Muscle layer of duodenum (tissue), 2 donors: ENCODE measurements at regions not wholly inside any gene's neighbourhood (a gene's known extent, or its start where the extent isn't known, plus 50 kb on each side); places are given as distances from the start of the nearest gene placed in this dataset.
"Not testable (repeated sequence)": the region's sequence is repeated elsewhere in the genome, so short reads cannot be mapped to it uniquely, and the experiment has no call there.

Source experiments
- H3K27ac ChIP-seq: one replicate; pipeline ENCODE4 v1.7.0; 2013; ENCODE audit warnings: mild to moderate bottlenecking, low read length
- H3K27me3 ChIP-seq: one replicate; pipeline ENCODE4 v1.7.0; 2013; ENCODE audit warnings: low read depth, mild to moderate bottlenecking, control low read depth, low read length
- H3K36me3 ChIP-seq, 2 donors: one replicate each; pipeline ENCODE4 v1.7.0; 2013; ENCODE audit warnings: low read length in 2 of 2, control low read depth in 1 of 2, mild to moderate bottlenecking in 1 of 2; ENCODE audit not compliant: insufficient read depth in 2 of 2, control insufficient read depth in 1 of 2
- H3K4me1 ChIP-seq, 2 donors: one replicate each; pipeline ENCODE4 v1.7.0; 2013; ENCODE audit warnings: low read length in 2 of 2, mild to moderate bottlenecking in 2 of 2, control low read depth in 1 of 2, moderate library complexity in 1 of 2; ENCODE audit not compliant: insufficient read depth in 2 of 2, control insufficient read depth in 1 of 2
- H3K4me3 ChIP-seq, 2 donors: one replicate each; pipeline ENCODE4 v1.7.0; 2013; ENCODE audit warnings: low read length in 2 of 2, low read depth in 1 of 2, mild to moderate bottlenecking in 1 of 2
- H3K9me3 ChIP-seq, 2 donors: one replicate each; pipeline ENCODE4 v1.7.0; 2013; ENCODE audit warnings: low read length in 2 of 2, control low read depth in 1 of 2, mild to moderate bottlenecking in 1 of 2; ENCODE audit not compliant: control insufficient read depth in 1 of 2
- donor health status: healthy.

DNA sequence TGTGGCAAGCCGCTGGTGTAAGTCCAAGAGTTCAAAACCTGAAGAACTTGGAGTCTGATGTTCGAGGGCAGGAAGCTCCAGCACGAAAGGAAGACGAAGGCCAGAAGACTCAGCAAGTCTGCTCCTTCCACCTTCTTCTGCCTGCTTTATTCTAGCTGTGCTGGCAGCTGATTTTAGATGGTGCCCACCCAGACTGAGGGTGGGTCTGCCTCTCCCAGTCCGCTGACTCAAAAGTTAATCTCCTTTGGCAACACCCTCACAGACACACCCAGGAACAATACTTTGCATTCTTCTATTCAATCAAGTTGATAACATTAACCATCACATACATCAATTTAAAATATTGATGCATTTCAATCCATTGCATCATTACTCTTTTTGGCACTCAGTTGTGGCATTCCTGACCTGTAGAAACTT, 373.1 kb downstream of the CDH10 start:
- not testable (repeated sequence) for H3K27ac ChIP-seq, H3K27me3 ChIP-seq, H3K9me3 ChIP-seq, H3K4me3 ChIP-seq, H3K36me3 ChIP-seq, H3K4me1 ChIP-seq

DNA sequence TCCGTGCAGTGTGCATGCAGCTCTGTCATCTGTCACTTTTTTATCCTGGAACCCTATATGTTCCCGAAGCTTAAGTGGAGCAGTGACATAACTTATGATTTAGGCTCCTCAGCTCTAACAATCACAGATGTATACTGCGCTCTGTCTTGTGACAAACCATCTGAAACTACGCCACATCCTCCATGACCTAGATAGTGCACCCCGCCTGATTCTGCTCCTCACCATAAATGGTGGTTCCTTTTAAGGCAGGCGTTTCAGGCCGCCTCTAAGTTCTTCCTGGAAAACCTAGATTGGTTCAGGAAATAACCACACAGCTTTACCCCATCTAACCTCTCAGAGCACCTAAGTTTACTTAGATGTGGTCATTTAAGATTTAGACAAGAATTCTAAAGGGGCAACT, 372.0 kb downstream of the CDH10 start:
- Histone ChIP-seq H3K9me3 (no peaks in the 10 kb centered on the region), H3K27me3 (no peaks in the 10 kb centered on the region), H3K4me1 (no peaks in the 10 kb centered on the region), H3K36me3 (no peaks in the 10 kb centered on the region), H3K4me3 (no peak overlapping the region), H3K27ac (no peak overlapping the region)

DNA sequence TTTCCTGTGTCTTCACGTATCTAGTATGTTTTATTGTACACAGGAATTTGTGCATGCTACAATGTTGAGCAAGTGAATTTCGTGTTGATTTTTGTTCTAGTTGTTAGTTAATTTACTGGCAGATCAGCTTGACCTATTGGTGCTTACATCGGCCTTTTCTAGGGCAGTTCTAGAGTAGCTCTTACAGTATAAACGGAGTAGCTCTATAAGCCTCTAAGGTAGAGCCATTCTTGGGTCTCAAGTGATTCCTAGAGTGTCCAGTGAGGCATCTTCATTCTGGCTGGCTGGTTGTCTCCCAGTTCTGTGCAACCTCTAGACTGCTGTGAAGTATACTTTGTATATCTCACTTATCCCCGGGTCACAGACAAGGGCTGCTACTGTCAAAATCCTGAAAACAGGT, 364.6 kb downstream of the CDH10 start:
- H3K27ac ChIP-seq = no peak overlapping the region
- no peaks in the 10 kb centered on the region for H3K9me3 ChIP-seq
- H3K27me3 ChIP-seq = no peaks in the 10 kb centered on the region
- no peak overlapping the region for H3K4me3 ChIP-seq
- H3K4me1 ChIP-seq = no peaks in the 10 kb centered on the region
- H3K36me3 ChIP-seq = no peaks in the 10 kb centered on the region

DNA sequence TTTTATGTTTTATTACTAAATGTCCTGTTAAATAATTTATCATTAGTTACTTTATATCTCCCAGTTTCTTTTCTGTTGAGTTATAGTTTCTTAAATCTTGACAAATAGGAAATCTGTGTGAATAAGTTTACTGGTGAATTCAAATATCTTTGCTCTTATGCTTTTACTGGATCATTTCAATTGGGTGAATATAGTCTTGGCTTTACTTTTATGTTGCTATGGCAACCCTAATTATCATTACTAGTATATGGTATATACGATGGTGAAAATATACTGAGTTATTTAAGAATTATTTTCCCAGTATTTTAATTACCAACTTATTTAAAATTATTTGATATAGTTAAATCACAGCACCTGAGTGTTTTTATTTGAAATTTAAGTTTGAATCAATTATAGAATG, 363.0 kb downstream of the CDH10 start:
- Histone ChIP-seq H3K36me3 (no peaks in the 10 kb centered on the region), H3K4me1 (no peaks in the 10 kb centered on the region), H3K27me3 (no peaks in the 10 kb centered on the region), H3K4me3 (no peak overlapping the region), H3K9me3 (no peaks in the 10 kb centered on the region), H3K27ac (no peak overlapping the region)

DNA sequence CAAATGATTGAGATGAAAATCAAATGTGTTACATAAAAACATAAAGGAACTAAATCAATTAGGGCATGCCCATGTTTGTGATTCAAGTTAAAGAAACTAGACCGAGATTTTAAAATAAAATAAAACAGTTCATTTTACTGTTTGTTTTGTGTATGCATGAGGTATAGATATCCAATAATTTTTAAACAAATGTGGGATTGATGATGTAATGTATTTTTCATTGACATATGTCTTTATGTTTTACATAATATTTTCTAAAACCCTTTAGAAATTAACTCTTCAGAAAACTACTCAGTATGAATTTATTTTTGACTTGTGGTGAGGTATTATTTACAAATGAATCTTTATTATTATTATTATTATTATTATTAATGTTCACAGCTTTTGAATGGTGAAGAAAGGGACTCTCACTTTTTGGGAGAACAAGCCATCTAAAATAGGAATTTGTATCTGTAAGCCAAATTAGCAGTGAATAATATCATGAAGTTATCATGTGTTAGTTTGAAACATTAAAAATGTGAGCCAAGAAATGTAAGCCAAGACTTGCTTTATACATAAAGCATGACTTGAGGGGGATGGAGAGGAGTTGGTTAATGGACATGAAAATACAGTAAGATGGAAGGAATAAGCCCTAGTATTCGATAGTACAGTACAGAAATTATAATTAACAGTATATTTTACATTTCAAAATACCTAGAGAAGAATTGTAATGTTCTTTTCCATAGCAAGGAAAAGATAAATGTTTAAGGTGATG, 355.0 kb downstream of the CDH10 start:
- H3K4me3 ChIP-seq = no peak overlapping the region

DNA sequence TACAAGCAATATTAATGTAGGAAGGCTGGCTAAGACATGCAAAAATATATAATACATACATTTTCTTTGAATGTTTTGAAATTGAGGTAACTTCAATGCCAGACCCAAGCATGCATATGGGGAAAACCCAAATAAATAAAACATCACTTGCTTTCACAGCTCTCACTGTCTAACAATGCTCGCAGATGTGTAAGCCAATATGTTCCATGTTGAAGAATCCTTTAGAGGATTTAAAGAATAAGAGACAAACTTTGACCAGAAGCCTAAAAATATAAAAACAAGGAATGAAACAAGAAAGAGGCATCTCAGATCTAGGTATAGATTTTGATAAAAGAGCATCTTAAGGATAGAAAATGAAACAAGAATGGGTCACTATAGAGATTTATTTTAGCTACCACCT, 354.2 kb downstream of the CDH10 start:
- Histone ChIP-seq H3K27me3 (no peaks in the 10 kb centered on the region), H3K4me3 (no peak overlapping the region), H3K9me3 (no peaks in the 10 kb centered on the region)

More for the DNA sequence above, 355.0 kb downstream of the CDH10 start:
- Histone ChIP-seq H3K27ac (no peak overlapping the region), H3K27me3 (no peaks in the 10 kb centered on the region), H3K9me3 (no peaks in the 10 kb centered on the region), H3K36me3 (no peaks in the 10 kb centered on the region), H3K4me1 (no peaks in the 10 kb centered on the region)

DNA sequence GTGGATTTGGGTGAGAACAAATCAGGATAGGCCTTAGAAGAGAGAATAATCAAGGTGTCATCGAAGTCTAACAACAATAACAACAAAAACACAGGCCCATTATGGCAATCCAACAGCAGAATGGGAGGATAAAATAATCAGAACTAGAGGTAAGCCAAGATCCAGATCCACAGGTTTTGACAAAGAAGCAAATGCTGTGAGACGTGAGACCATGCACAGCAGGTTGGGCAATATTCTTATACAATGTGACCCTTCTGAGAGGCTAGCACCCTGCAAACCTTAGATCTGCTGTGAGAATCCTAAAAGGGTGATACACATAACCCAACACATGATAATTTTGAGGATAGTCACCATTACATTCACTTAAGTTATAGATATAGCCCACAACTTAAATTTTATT, 352.9 kb downstream of the CDH10 start:
- Histone ChIP-seq H3K4me1 (no peaks in the 10 kb centered on the region), H3K36me3 (no peaks in the 10 kb centered on the region), H3K27me3 (no peaks in the 10 kb centered on the region), H3K4me3 (no peak overlapping the region), H3K9me3 (no peaks in the 10 kb centered on the region), H3K27ac (no peak overlapping the region)

More for the DNA sequence above, 354.2 kb downstream of the CDH10 start:
- Histone ChIP-seq H3K36me3 (no peaks in the 10 kb centered on the region), H3K4me1 (no peaks in the 10 kb centered on the region), H3K27ac (no peak overlapping the region)

DNA sequence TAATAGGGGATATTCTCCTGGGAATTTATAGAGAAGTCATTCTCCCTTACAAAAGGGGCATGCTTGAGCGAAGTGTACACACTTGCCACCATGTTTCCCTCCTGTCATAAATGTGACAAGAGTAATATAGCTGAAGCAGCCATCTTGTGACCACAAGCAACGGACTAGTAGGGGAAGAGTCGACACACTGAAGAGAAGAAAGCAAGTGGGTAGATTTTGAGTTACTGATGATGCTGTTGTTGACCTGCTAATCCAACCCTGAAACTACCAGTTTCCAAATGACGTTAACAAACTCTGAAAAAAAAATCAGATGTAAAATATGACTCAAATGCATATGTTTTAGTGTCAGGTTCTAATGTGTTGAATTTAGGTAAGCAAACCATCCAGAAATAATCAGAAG, 350.4 kb downstream of the CDH10 start:
- no peaks in the 10 kb centered on the region for H3K9me3 ChIP-seq
- H3K4me1 ChIP-seq = no peaks in the 10 kb centered on the region
- no peaks in the 10 kb centered on the region for H3K36me3 ChIP-seq

DNA sequence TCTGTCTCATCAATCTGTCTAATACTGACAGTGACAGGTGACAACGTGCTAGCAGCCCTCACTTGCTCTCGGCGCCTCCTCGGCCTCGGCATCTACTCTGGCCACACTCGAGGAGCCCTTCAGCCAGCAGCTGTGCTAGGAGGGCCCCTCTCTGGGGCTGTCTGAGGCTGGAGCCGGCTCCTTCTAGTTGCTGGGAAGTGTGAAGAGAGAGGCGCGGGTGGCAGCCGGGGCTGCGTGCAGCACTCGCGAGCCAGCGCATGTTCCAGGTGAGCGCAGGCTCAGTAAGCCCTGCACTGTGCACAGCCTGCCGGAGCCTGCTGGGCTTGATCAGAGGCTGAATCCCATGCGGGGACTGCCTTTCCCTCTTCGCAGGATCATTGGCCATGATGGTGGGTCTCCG, 330.7 kb downstream of the CDH10 start:
- H3K4me3 ChIP-seq = no peak overlapping the region
- no peaks in the 10 kb centered on the region for H3K4me1 ChIP-seq
- H3K27me3 ChIP-seq = no peaks in the 10 kb centered on the region
- H3K36me3 ChIP-seq = no peaks in the 10 kb centered on the region
- H3K9me3 ChIP-seq = peaks cover 0 to 6% of the 10 kb centered on the region in 2 donors
- H3K27ac ChIP-seq = no peak overlapping the region

More for the DNA sequence above, 350.4 kb downstream of the CDH10 start:
- Histone ChIP-seq H3K27me3 (no peaks in the 10 kb centered on the region), H3K4me3 (no peak overlapping the region), H3K27ac (no peak overlapping the region)

DNA sequence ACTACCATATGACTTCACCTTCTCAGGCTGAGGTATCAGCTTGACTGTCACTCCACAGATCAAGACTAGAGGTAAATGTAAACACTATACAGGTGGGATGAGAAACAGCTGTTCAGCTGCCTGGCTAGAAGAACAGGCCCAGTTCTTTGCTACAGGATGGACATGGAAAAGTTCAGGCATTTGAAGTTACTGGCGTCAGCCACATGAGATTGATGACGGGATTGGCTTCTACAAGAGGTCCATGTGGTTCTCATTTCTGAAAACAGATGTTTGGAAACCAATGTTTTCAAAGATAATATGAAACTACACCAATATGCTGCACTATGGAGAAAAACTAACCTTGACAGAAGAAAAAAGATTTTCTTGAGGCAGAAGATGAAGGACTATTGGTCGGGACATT, 324.1 kb downstream of the CDH10 start:
- Histone ChIP-seq H3K27me3 (no peaks in the 10 kb centered on the region), H3K4me1 (no peaks in the 10 kb centered on the region), H3K36me3 (no peaks in the 10 kb centered on the region), H3K27ac (no peak overlapping the region), H3K9me3 (no peaks in the 10 kb centered on the region), H3K4me3 (no peak overlapping the region)

DNA sequence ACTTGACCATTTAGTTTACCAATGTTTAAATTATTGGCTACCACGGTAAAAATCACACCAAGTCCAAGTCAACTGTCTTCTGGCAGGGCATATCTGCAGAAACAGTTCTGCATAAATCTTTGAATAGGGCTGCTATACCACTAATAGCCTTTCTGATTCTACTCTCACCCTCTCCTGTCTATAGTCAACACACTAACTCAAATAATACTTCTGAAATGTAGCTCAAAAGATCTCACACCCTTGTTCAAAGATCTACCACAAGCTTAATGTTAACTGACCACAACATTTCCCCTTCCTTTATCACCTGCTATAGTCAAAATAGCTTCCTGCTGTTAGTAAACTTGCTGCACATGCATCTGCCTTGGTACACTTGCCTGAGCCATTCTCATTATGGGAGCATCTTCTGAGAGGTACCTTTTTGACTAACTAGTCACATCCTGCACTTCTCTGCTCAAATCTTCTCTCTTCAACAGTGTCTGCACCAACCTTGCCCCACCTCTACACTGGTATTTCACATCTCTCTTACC, 319.4 kb downstream of the CDH10 start:
- Histone ChIP-seq H3K9me3 (no peaks in the 10 kb centered on the region), H3K27ac (no peak overlapping the region), H3K36me3 (no peaks in the 10 kb centered on the region), H3K27me3 (no peaks in the 10 kb centered on the region), H3K4me3 (no peak overlapping the region), H3K4me1 (no peaks in the 10 kb centered on the region)

DNA sequence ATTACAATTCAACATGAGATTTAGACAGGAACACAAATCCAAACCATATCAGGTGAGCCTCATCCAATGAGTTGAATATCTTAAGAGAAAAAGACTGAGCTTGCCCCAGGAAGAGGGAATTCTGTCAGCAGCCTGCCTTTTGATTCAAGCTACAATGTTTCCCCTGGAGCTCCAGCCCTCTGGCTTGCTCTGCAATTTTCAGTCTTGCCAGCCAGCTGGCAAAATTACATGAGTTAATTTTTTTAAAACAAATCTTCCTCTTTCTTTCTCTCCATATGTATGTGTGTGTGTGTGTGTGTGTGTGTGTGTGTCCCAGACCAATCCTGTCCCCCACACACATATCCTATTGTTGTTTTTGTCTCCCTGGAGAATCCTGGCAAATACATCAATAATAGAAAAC, 313.2 kb downstream of the CDH10 start:
- Histone ChIP-seq H3K4me3 (no peak overlapping the region), H3K4me1 (no peaks in the 10 kb centered on the region), H3K9me3 (no peaks in the 10 kb centered on the region), H3K27me3 (no peaks in the 10 kb centered on the region), H3K27ac (no peak overlapping the region), H3K36me3 (no peaks in the 10 kb centered on the region)
